DOHH2 (cell line): ENCODE measurements at regions not wholly inside any gene's neighbourhood (a gene's known extent, or its start where the extent isn't known, plus 50 kb on each side); places are given as distances from the start of the nearest gene placed in this dataset.

ENCODE experiments used
- H3F3A ChIP-seq: fragments of 200-600 bp; sonication (generic), shearing (Covaris generic); 2 replicates; pipeline ENCODE4 v1.6.0; 2016; ENCODE audit warnings: antibody characterized with exemption, mild to moderate bottlenecking; ENCODE audit not compliant: control insufficient read depth, insufficient read depth
- H3K27ac ChIP-seq: fragments of 200-600 bp; sonication (generic); 2 replicates; pipeline ENCODE4 v1.5.1; 2014; ENCODE audit warnings: low read depth, mild to moderate bottlenecking, low read length, moderate library complexity
- H3K27me3 ChIP-seq: fragments of 200-600 bp; sonication (generic); 2 replicates; pipeline ENCODE4 v1.6.1; 2014; ENCODE audit warnings: mild to moderate bottlenecking, low read length, mixed read lengths; ENCODE audit not compliant: control insufficient read depth
- H3K36me3 ChIP-seq: fragments of 200-600 bp; sonication (generic); 2 replicates; pipeline ENCODE4 v1.6.1; 2014; ENCODE audit warnings: mild to moderate bottlenecking, low read length, moderate library complexity, mixed read lengths; ENCODE audit not compliant: control insufficient read depth
- H3K4me1 ChIP-seq: fragments of 200-600 bp; sonication (generic); 2 replicates; pipeline ENCODE4 v1.6.1; 2014; ENCODE audit warnings: mild to moderate bottlenecking, low read length, mixed read lengths; ENCODE audit not compliant: control insufficient read depth
- H3K4me2 ChIP-seq: fragments of 200-600 bp; sonication (generic); 2 replicates; pipeline ENCODE4 v1.6.0; 2014; ENCODE audit warnings: mild to moderate bottlenecking, low read length, moderate library complexity
- H3K4me3 ChIP-seq: fragments of 200-600 bp; sonication (generic); 2 replicates; pipeline ENCODE4 v1.5.1; 2014; ENCODE audit warnings: mild to moderate bottlenecking, low read length, mixed read lengths
- H3K79me2 ChIP-seq: fragments of 200-600 bp; sonication (generic); 2 replicates; pipeline ENCODE4 v1.6.1; 2014; ENCODE audit warnings: mild to moderate bottlenecking, low read length, mixed read lengths; ENCODE audit not compliant: control insufficient read depth
- H3K9me2 ChIP-seq: fragments of 200-600 bp; sonication (generic); replicated peaks from 2 replicates; pipeline ENCODE4 v1.6.1; 2014; ENCODE audit warnings: mild to moderate bottlenecking, low read length, mixed read lengths; ENCODE audit not compliant: control insufficient read depth
- H3K9me3 ChIP-seq: fragments of 200-600 bp; sonication (generic); 2 replicates; pipeline ENCODE4 v1.6.1; 2014; ENCODE audit warnings: antibody characterized with exemption, low read length, mixed read lengths; ENCODE audit not compliant: control insufficient read depth, insufficient read depth
- H4K20me1 ChIP-seq: fragments of 200-600 bp; sonication (generic); 2 replicates; pipeline ENCODE4 v1.6.0; 2014; ENCODE audit warnings: low read depth, mild to moderate bottlenecking, antibody characterized with exemption, low read length, moderate library complexity; ENCODE audit not compliant: control insufficient read depth, insufficient read depth
- EZH2phosphoT487 ChIP-seq: fragments of 200-600 bp; sonication (generic); IDR thresholded peaks from 2 replicates; pipeline ENCODE4 v1.6.1; 2017; ENCODE audit warnings: borderline replicate concordance, mild to moderate bottlenecking, antibody characterized with exemption, low read length, moderate library complexity, mixed read lengths
- TF ChIP-seq, protein P1 (sequence below): fragments of 200-600 bp; sonication (generic); IDR thresholded peaks from one replicate; pipeline ENCODE4 v1.5.1; 2014; ENCODE audit warnings: antibody characterized with exemption, mild to moderate bottlenecking, low read depth, low read length; ENCODE audit not compliant: poor library complexity, severe bottlenecking

DNA sequence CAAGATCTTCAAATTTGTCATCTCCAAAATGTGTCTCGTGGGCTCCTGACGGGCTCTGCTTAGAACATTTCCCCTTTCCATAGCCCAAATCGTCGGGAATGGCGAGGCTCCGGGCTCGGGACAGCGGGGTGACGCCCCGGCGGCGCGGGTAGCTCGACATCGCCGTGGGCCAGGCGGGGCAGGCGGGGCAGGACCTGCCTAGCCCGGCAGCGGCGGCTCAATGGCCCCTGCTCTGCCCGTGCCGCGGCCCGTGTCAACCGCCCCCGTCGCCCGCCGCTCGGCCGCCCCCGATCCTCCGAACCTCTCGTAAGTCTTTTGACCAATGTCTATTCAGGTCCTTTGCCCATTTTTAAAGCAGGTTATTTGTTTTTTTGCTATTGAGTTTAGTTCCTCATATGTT is 111.2 kb downstream of the PMAIP1 start:
- Histone ChIP-seq H4K20me1 (no peaks in the 10 kb centered on the region), H3K4me2 (no peak overlapping the region), H3K27me3 (peaks cover 3% of the 10 kb centered on the region; the same call in 1 of the 2 replicates), H3K4me1 (no peaks in the 10 kb centered on the region), H3K4me3 (no peak overlapping the region), H3K36me3 (no peaks in the 10 kb centered on the region), H3K79me2 (no peaks in the 10 kb centered on the region), H3F3A (no peaks in the 10 kb centered on the region), H3K27ac (no peak overlapping the region), H3K9me3 (no peaks in the 10 kb centered on the region), H3K9me2 (no peaks in the 10 kb centered on the region)
- TF ChIP-seq, protein P1, sequence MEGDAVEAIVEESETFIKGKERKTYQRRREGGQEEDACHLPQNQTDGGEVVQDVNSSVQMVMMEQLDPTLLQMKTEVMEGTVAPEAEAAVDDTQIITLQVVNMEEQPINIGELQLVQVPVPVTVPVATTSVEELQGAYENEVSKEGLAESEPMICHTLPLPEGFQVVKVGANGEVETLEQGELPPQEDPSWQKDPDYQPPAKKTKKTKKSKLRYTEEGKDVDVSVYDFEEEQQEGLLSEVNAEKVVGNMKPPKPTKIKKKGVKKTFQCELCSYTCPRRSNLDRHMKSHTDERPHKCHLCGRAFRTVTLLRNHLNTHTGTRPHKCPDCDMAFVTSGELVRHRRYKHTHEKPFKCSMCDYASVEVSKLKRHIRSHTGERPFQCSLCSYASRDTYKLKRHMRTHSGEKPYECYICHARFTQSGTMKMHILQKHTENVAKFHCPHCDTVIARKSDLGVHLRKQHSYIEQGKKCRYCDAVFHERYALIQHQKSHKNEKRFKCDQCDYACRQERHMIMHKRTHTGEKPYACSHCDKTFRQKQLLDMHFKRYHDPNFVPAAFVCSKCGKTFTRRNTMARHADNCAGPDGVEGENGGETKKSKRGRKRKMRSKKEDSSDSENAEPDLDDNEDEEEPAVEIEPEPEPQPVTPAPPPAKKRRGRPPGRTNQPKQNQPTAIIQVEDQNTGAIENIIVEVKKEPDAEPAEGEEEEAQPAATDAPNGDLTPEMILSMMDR: no peak
- TF ChIP-seq EZH2phosphoT487: no peak

DNA sequence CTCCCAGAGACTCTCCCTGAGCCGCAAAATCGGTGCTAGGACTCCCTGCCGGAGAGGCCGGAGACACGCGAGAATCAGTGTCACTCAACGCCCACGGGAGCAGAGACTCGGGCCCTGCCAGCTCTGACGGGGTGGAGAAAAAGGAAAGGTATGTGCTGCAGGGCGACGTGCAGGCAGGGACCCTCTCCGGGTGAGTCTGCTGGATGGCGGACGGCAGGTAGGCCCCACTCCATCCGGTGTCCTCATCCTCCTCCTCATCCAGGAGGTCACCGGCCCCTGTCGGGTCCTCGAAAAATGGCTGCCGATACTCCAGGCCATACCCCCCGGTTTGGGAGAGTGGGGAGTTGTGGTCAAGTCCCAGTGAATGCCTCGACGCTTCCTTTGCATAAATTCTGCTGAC is 110.7 kb downstream of the PMAIP1 start:
- no peaks in the 10 kb centered on the region for H3K79me2 ChIP-seq
- no peak overlapping the region for H3K4me2 ChIP-seq
- TF ChIP-seq, protein P1: no peak
- no peak for TF ChIP-seq EZH2phosphoT487
- no peaks in the 10 kb centered on the region for H3K9me2 ChIP-seq
- no peaks in the 10 kb centered on the region for H3K9me3 ChIP-seq
- H3K27me3 ChIP-seq: peaks cover 3% of the 10 kb centered on the region; the same call in 1 of the 2 replicates
- H3K4me3 ChIP-seq: no peak overlapping the region
- no peaks in the 10 kb centered on the region for H3K36me3 ChIP-seq
- no peaks in the 10 kb centered on the region for H3F3A ChIP-seq
- H3K4me1 ChIP-seq: no peaks in the 10 kb centered on the region
- no peaks in the 10 kb centered on the region for H4K20me1 ChIP-seq
- H3K27ac ChIP-seq: no peak overlapping the region

DNA sequence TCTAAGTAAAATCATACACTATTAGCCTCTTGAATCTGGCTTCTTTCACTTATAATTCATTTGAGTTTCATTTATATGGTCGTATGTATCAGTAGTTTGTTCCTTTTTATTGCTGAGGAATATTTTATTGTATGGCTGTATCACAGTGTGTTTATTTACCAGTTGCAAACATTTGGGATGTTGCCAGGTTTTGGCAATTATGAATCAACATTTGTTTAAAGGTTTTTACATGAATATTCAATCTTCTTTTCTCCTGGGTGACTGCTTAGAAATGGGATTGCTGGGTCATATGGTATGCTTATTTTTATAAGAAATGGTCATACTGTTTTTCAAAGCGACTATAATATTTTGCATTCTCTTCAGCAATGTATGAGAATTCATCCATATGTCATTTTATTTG is 107.9 kb downstream of the PMAIP1 start:
- H4K20me1 ChIP-seq: no peaks in the 10 kb centered on the region
- no peak overlapping the region for H3K27ac ChIP-seq
- no peak overlapping the region for H3K4me2 ChIP-seq
- peaks cover 3% of the 10 kb centered on the region; the same call in 1 of the 2 replicates for H3K27me3 ChIP-seq
- TF ChIP-seq, protein P1: no peak
- no peak for TF ChIP-seq EZH2phosphoT487
- H3F3A ChIP-seq: no peaks in the 10 kb centered on the region
- H3K9me3 ChIP-seq: no peaks in the 10 kb centered on the region
- H3K79me2 ChIP-seq: no peaks in the 10 kb centered on the region
- no peak overlapping the region for H3K4me3 ChIP-seq
- H3K36me3 ChIP-seq: no peaks in the 10 kb centered on the region
- no peaks in the 10 kb centered on the region for H3K4me1 ChIP-seq
- H3K9me2 ChIP-seq: no peaks in the 10 kb centered on the region
